ENCODE measurements at regions not wholly inside any gene's neighbourhood (a gene's known extent, or its start where the extent isn't known, plus 50 kb on each side); places are given as distances from the start of the nearest gene placed in this dataset.
A peak's percentile ranks its signal among the peaks of the same experiment; 100 is the strongest.

GRCh38 chr5:157924490-157924889, 65.5 kb upstream of the CLINT1 start:
- no peak for DNase-seq
- TF ChIP-seq CTCF (IDR thresholded peaks at IDR 0.05), result no peak
- TF ChIP-seq POLR2A (IDR thresholded peaks at IDR 0.05), result no peak
- no peak for TF ChIP-seq POLR2AphosphoS5 (IDR thresholded peaks at IDR 0.05)
- TF ChIP-seq EP300 (IDR thresholded peaks at IDR 0.05), result no peak
- Histone ChIP-seq H3K4me1 (peaks cover 7 to 12% (median 8%) of the 10 kb centered on the region in 4 donors), H3K27me3 (no peaks in the 10 kb centered on the region), H3K9me3 (no peaks in the 10 kb centered on the region), H3K36me3 (no peaks in the 10 kb centered on the region), H3K27ac (peak overlapping the region in 3 of 5 donors; percentile 15 to 64 (median 35)), H3K4me3 (no peak overlapping the region)
- intact Hi-C loops (cut with DNase I; ENCODE audit: low total_unique reads), result no loop called here
- 62 to 80% (median 69%) methylated on average over 2 of the region's 2 CpGs for WGBS, 5 donors

GRCh38 chr5:157923765-157924164, 64.8 kb upstream of the CLINT1 start:
- intact Hi-C loops (cut with DNase I; ENCODE audit: low total_unique reads), result no loop called here
- H3K27ac ChIP-seq, result peak overlapping the region in 1 of 5 donors; percentile 64

GRCh38 chr5:157922026-157922425, 63.1 kb upstream of the CLINT1 start:
- H3K36me3 ChIP-seq, result no peaks in the 10 kb centered on the region
- 97 to 98% (median 98%) methylated on average over 4 of the region's 4 CpGs for WGBS, 5 donors
- H3K27ac ChIP-seq, result no peak overlapping the region
- no peaks in the 10 kb centered on the region for H3K9me3 ChIP-seq
- H3K4me1 ChIP-seq, result peaks cover 26 to 37% (median 32%) of the 10 kb centered on the region in 4 donors
- TF ChIP-seq POLR2AphosphoS5 (IDR thresholded peaks at IDR 0.05) (no peak), CTCF (IDR thresholded peaks at IDR 0.05) (no peak), EP300 (IDR thresholded peaks at IDR 0.05) (no peak), POLR2A (IDR thresholded peaks at IDR 0.05) (no peak)
- intact Hi-C loops (cut with DNase I; ENCODE audit: low total_unique reads), result no loop called here
- H3K4me3 ChIP-seq, result no peak overlapping the region
- DNase-seq, result no peak
- H3K27me3 ChIP-seq, result no peaks in the 10 kb centered on the region

More at GRCh38 chr5:157923765-157924164, 64.8 kb upstream of the CLINT1 start:
- Histone ChIP-seq H3K4me1 (peaks cover 14 to 19% (median 15%) of the 10 kb centered on the region in 4 donors), H3K4me3 (no peak overlapping the region), H3K36me3 (no peaks in the 10 kb centered on the region), H3K9me3 (no peaks in the 10 kb centered on the region), H3K27me3 (no peaks in the 10 kb centered on the region)
- DNase-seq, result no peak
- 74 to 89% (median 79%) methylated on average over 3 of the region's 3 CpGs for WGBS, 5 donors
- TF ChIP-seq EP300 (IDR thresholded peaks at IDR 0.05) (no peak), POLR2A (IDR thresholded peaks at IDR 0.05) (no peak), CTCF (IDR thresholded peaks at IDR 0.05) (no peak), POLR2AphosphoS5 (IDR thresholded peaks at IDR 0.05) (no peak)

- intact Hi-C loops (cut with DNase I; ENCODE audit: low total_unique reads), result no loop called here
- Histone ChIP-seq H3K27me3 (no peaks in the 10 kb centered on the region), H3K4me3 (no peak overlapping the region), H3K36me3 (no peaks in the 10 kb centered on the region), H3K4me1 (peaks cover 31 to 47% (median 40%) of the 10 kb centered on the region in 4 donors), H3K9me3 (no peaks in the 10 kb centered on the region), H3K27ac (no peak overlapping the region)
- 79 to 95% (median 88%) methylated on average over 3 of the region's 3 CpGs for WGBS, 5 donors
- TF ChIP-seq CTCF (IDR thresholded peaks at IDR 0.05) (no peak), POLR2A (IDR thresholded peaks at IDR 0.05) (no peak), EP300 (IDR thresholded peaks at IDR 0.05) (no peak), POLR2AphosphoS5 (IDR thresholded peaks at IDR 0.05) (no peak)
- no peak for DNase-seq
Measured at GRCh38 chr5:157920828-157921170, 61.9 kb upstream of the CLINT1 start.
